ENCODE measurements at regions not wholly inside any gene's neighbourhood (a gene's known extent, or its start where the extent isn't known, plus 50 kb on each side); places are given as distances from the start of the nearest gene placed in this dataset.

DNA sequence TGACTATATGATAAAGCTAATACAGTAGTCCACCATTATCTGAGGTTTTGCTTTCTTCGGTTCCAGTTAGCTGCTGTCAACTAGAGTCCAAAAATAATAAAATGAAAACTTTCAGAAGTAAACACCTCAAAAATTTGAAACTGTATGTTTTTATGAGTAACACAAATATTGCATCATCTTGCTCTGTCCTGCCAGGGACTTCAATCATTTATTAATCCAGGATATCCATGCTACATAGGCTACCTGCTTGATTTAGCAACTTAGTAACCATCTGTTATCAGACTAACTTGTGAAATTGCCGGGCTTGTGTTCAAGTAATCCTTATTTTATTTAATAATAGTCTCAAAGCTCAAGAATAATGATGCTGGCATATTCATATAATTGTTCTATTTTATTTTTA lies 1537.8 kb upstream of the PABPC4L start:
- no peak for DNase-seq (ENCODE audit: low spot score in 2 of 2)
- no peaks in the 10 kb centered on the region for H3K36me3 ChIP-seq (replicated peaks)
- no peaks in the 10 kb centered on the region for H3K9me3 ChIP-seq
- no peak overlapping the region for H3K4me3 ChIP-seq
- H3K4me1 ChIP-seq, result no peaks in the 10 kb centered on the region
- no peaks in the 10 kb centered on the region for H3K27me3 ChIP-seq (ENCODE audit: low read depth)
- in situ Hi-C loops (cut with MboI; ENCODE audit: low sequenced_read_pairs), result no loop called here

GRCh38 chr4:135735512-135735911 lies 1533.9 kb upstream of the PABPC4L start:
- Histone ChIP-seq H3K9me3 (no peaks in the 10 kb centered on the region), H3K4me1 (no peaks in the 10 kb centered on the region), H3K27me3 (ENCODE audit: low read depth) (no peaks in the 10 kb centered on the region), H3K36me3 (replicated peaks) (no peaks in the 10 kb centered on the region), H3K4me3 (no peak overlapping the region)
- DNase-seq (ENCODE audit: low spot score in 2 of 2), result no peak
- in situ Hi-C loops (cut with MboI; ENCODE audit: low sequenced_read_pairs), result no loop called here

DNA sequence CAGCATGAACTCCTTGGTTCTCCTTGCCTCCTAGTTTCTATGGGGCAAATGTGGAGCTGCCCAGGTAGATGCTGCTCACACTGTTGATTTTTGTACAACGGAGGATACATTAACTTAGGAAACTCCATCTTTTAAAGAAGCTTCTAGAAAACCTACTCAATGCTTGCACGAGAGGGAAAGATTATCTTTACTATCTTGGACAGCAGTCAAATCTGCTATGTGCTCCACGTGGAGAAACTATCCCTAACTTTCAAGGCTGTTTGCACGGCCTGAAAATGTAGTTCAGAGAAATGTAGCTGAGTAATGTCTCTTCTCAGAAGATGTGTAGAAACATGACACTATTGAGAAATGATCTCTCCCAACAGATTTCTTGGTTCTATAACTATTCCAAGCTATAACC lies 1530.9 kb upstream of the PABPC4L start:
- Histone ChIP-seq H3K27me3 (ENCODE audit: low read depth) (no peaks in the 10 kb centered on the region), H3K9me3 (no peaks in the 10 kb centered on the region), H3K36me3 (replicated peaks) (no peaks in the 10 kb centered on the region), H3K4me3 (no peak overlapping the region), H3K4me1 (0 out of 2 replicates have a peak, but pooled peaks cover 7% of the 10 kb centered on the region)
- no peak for DNase-seq (ENCODE audit: low spot score in 2 of 2)
- in situ Hi-C loops (cut with MboI; ENCODE audit: low sequenced_read_pairs), result no loop called here

DNA sequence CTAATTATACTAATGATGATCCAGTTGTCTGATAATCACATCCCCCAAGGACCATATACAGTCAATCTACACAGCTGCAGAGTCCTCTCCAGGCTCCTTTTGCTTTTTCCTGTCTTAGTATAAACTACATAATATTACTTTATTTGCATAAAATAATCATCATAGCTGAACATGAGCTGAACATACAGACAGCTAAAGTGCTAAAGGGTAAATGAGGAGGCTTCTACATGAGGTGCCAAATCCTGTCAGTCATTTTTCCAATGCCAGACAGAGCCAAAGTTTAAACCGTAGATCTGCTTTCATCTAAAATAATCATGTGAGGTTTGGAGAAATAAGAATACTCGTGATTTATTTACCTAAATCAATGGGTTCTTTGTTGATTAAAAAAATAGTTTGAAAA lies 1530.1 kb upstream of the PABPC4L start:
- H3K27me3 ChIP-seq (ENCODE audit: low read depth), result no peaks in the 10 kb centered on the region
- 0 out of 2 replicates have a peak, but pooled peaks cover 7% of the 10 kb centered on the region for H3K4me1 ChIP-seq
- H3K4me3 ChIP-seq, result no peak overlapping the region
- no peaks in the 10 kb centered on the region for H3K9me3 ChIP-seq
- H3K36me3 ChIP-seq (replicated peaks), result no peaks in the 10 kb centered on the region
- DNase-seq (ENCODE audit: low spot score in 2 of 2), result no peak
- in situ Hi-C loops (cut with MboI; ENCODE audit: low sequenced_read_pairs), result no loop called here

- Histone ChIP-seq H3K9me3 (no peaks in the 10 kb centered on the region), H3K4me1 (0 out of 2 replicates have a peak, but pooled peaks cover 2% of the 10 kb centered on the region), H3K36me3 (replicated peaks) (no peaks in the 10 kb centered on the region), H3K4me3 (no peak overlapping the region), H3K27me3 (ENCODE audit: low read depth) (no peaks in the 10 kb centered on the region)
- DNase-seq (ENCODE audit: low spot score in 2 of 2), result no peak
- in situ Hi-C loops (cut with MboI; ENCODE audit: low sequenced_read_pairs), result no loop called here
Observed at GRCh38 chr4:135724421-135724820, 1522.8 kb upstream of the PABPC4L start.

- Histone ChIP-seq H3K27me3 (ENCODE audit: low read depth) (no peaks in the 10 kb centered on the region), H3K36me3 (replicated peaks) (no peaks in the 10 kb centered on the region), H3K4me3 (no peak overlapping the region), H3K4me1 (no peaks in the 10 kb centered on the region), H3K9me3 (no peaks in the 10 kb centered on the region)
- peak in 1 of 2 experiments; percentile 19 for DNase-seq (ENCODE audit: low spot score in 2 of 2)
- in situ Hi-C loops (cut with MboI; ENCODE audit: low sequenced_read_pairs), result no loop called here
Observed at GRCh38 chr4:135718019-135718418, 1516.4 kb upstream of the PABPC4L start.

DNA sequence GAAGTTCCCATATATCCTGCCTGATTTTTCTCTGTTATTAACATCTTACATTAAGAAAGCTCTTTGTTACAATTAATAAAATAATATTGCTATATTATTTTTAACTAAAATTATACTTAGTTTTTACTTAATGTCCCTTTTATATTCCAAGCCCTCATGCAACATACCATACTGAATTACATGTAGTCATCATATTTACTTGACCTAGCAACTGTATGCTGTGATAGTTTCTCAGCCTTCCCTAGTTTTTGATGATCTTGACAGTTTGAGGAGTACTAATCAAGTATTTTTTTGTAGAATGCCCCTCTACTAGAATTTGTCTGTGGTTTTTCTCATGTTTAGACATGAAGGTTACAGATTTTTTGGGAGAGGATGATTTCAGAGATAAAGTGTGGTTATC lies 1503.8 kb upstream of the PABPC4L start:
- DNase-seq (ENCODE audit: low spot score in 2 of 2), result no peak
- no peaks in the 10 kb centered on the region for H3K27me3 ChIP-seq (ENCODE audit: low read depth)
- no peaks in the 10 kb centered on the region for H3K9me3 ChIP-seq
- in situ Hi-C loops (cut with MboI; ENCODE audit: low sequenced_read_pairs), result no loop called here
- no peaks in the 10 kb centered on the region for H3K4me1 ChIP-seq
- H3K36me3 ChIP-seq (replicated peaks), result no peaks in the 10 kb centered on the region
- H3K4me3 ChIP-seq, result no peak overlapping the region

DNA sequence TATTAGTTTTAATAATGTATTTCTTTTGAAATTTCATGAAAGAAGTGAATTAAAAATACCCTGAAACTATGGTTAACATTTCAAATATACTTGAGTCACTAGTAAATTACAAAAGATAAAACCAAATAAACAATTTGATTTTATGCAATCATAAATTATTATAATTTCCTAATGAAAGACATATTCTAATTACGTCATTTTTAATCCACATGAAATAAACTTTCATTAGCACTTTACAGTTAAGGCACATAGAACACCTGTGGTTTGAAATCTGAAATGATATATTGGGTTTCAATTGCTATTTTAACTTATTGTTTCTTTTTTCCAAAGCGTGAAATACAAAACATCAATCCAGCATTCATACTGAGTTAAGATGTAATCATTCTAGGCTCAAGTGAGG lies 1492.5 kb upstream of the PABPC4L start:
- no peak for DNase-seq (ENCODE audit: low spot score in 2 of 2)
- Histone ChIP-seq H3K4me3 (no peak overlapping the region), H3K36me3 (replicated peaks) (no peaks in the 10 kb centered on the region), H3K4me1 (no peaks in the 10 kb centered on the region), H3K9me3 (no peaks in the 10 kb centered on the region), H3K27me3 (ENCODE audit: low read depth) (no peaks in the 10 kb centered on the region)
- in situ Hi-C loops (cut with MboI; ENCODE audit: low sequenced_read_pairs), result no loop called here

DNA sequence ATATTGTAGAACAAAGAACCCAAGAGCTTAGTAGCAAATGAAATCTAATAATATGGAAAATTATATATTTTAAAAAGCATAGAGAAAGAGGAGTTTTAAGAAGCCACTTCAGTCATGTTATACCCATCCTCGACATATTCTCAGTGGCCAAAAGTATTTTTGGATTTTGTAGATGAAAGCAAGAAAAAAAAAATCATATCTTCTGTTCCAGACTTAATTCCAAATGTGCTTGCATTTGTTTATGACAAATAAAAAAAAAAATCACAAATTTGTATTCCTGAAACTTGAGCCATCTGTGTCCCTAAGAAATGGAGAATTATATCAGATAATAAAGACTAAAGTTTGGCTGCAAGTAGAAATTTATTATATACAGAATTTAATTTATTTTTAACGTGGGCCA lies 1482.4 kb upstream of the PABPC4L start:
- H3K9me3 ChIP-seq, result no peaks in the 10 kb centered on the region

DNA sequence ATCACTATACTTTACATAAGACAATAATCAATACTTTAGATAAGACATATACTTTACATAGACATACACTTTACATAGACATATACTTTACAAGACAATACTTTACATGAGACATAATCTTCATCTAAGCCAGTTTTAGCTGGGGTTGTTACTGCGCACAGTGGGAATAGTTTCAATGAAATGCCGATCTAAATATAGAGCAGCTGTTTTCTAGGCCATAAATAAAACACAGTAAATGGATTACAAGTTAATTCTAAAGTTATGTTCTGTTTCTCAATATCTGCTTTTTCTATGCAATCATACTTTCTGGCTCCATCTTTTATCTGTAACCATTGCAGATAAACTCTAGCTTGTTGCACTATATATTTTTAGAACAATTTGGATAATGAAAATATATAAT lies 1470.6 kb upstream of the PABPC4L start:
- no peak for DNase-seq (ENCODE audit: low spot score in 2 of 2)
- H3K27me3 ChIP-seq (ENCODE audit: low read depth), result no peaks in the 10 kb centered on the region
- no peaks in the 10 kb centered on the region for H3K36me3 ChIP-seq (replicated peaks)
- no peak overlapping the region for H3K4me3 ChIP-seq
- no peaks in the 10 kb centered on the region for H3K9me3 ChIP-seq
- no peaks in the 10 kb centered on the region for H3K4me1 ChIP-seq
- in situ Hi-C loops (cut with MboI; ENCODE audit: low sequenced_read_pairs), result no loop called here

More for the DNA sequence above, 1482.4 kb upstream of the PABPC4L start:
- DNase-seq (ENCODE audit: low spot score in 2 of 2), result no peak
- in situ Hi-C loops (cut with MboI; ENCODE audit: low sequenced_read_pairs), result no loop called here
- Histone ChIP-seq H3K36me3 (replicated peaks) (no peaks in the 10 kb centered on the region), H3K4me3 (no peak overlapping the region), H3K4me1 (no peaks in the 10 kb centered on the region), H3K27me3 (ENCODE audit: low read depth) (no peaks in the 10 kb centered on the region)

GRCh38 chr4:135670548-135670947 lies 1469.0 kb upstream of the PABPC4L start:
- Histone ChIP-seq H3K4me3 (no peak overlapping the region), H3K4me1 (no peaks in the 10 kb centered on the region), H3K36me3 (replicated peaks) (no peaks in the 10 kb centered on the region), H3K27me3 (ENCODE audit: low read depth) (no peaks in the 10 kb centered on the region), H3K9me3 (no peaks in the 10 kb centered on the region)
- in situ Hi-C loops (cut with MboI; ENCODE audit: low sequenced_read_pairs), result no loop called here
- DNase-seq (ENCODE audit: low spot score in 2 of 2), result no peak
